GM12878 (cell line): ENCODE measurements at regions not wholly inside any gene's neighbourhood (a gene's known extent, or its start where the extent isn't known, plus 50 kb on each side); places are given as distances from the start of the nearest gene placed in this dataset.

Source experiments
- ATAC-seq: fragments of 200-7000 bp; cut with Tn5 transposase; 3 replicates; pipeline ENCODE4 v1.9.1; 2020; ENCODE audit warnings: mild to moderate bottlenecking, moderate library complexity
- BruUV-seq: library from RNA; stranded (reverse); fragments of 400-500 nt; replicated peaks from 2 replicates; lab custom pipeline; 2021; lab: Mats Ljungman, UMichigan
- CTCF ChIA-PET: fragments of 300-600 bp; sonication (Branson Sonifier 250); formaldehyde crosslinking; extraction: SDS; loops from one replicate; lab custom pipeline; 2021; ENCODE audit warnings: inconsistent platforms; lab: Yijun Ruan, JAX
- POLR2A ChIA-PET: fragments of 350-600 bp; formaldehyde crosslinking; extraction: SDS; loops from one replicate; lab custom pipeline; 2021; ENCODE audit warnings: inconsistent platforms; lab: Charles Lee
- RAD21 ChIA-PET: fragments of 300-600 bp; sonication (Branson Sonifier 250); formaldehyde crosslinking; loops from one replicate; lab custom pipeline; 2023; ENCODE audit warnings: antibody characterized with exemption; ENCODE audit not compliant: unreplicated experiment; lab: Charles Lee
- SMC1A ChIA-PET: fragments of 300-600 bp; sonication (Branson Sonifier 250); formaldehyde crosslinking; loops from one replicate; lab custom pipeline; 2023; ENCODE audit not compliant: unreplicated experiment, uncharacterized antibody; lab: Charles Lee
- DNase-seq: peaks from one replicate; pipeline ENCODE4 v3.0.0-alpha.2; 2011; ENCODE audit warnings: low read depth, low spot score
- FAIRE-seq: peaks from 3 replicates; lab custom pipeline; 2011; peaks lifted over from hg19 to GRCh38; lab: Jason Lieb, UNC
- H2AFZ ChIP-seq: 2 replicates; pipeline ENCODE4 v1.6.0; 2011; ENCODE audit warnings: low read depth, low read length, control low read depth; ENCODE audit not compliant: control insufficient read depth
- H3K27ac ChIP-seq: 2 replicates; pipeline ENCODE4 v1.5.1; 2011; ENCODE audit warnings: control low read depth; ENCODE audit not compliant: control insufficient read depth, insufficient read depth
- H3K27me3 ChIP-seq, 2 experiments: replicated peaks in 1 of 2; 2 replicates each; pipeline versions ENCODE4 v1.6.0 to v1.6.1; 2011; ENCODE audit warnings: low read length in 1 of 2; ENCODE audit not compliant: control insufficient read depth in 2 of 2, insufficient read depth in 2 of 2
- H3K36me3 ChIP-seq, 2 experiments: 2 replicates each; pipeline ENCODE4 v1.5.1; 2011; ENCODE audit warnings: low read length in 1 of 2; ENCODE audit not compliant: control insufficient read depth in 2 of 2, insufficient read depth in 2 of 2
- H3K4me1 ChIP-seq: 2 replicates; pipeline ENCODE4 v1.6.1; 2011; ENCODE audit warnings: mild to moderate bottlenecking, low read length, moderate library complexity, mixed read lengths; ENCODE audit not compliant: control insufficient read depth, insufficient read depth
- H3K4me2 ChIP-seq: 2 replicates; pipeline ENCODE4 v1.6.0; 2011; ENCODE audit warnings: control low read depth; ENCODE audit not compliant: control insufficient read depth, insufficient read depth
- H3K4me3 ChIP-seq: fragments of 200-600 bp; sonication (generic); 2 replicates; pipeline ENCODE4 v1.5.1; 2016
- H3K79me2 ChIP-seq: 2 replicates; pipeline ENCODE4 v1.6.0; 2011; ENCODE audit warnings: low read length; ENCODE audit not compliant: control insufficient read depth, insufficient read depth
- H3K9ac ChIP-seq: 2 replicates; pipeline ENCODE4 v1.8.0; 2011; ENCODE audit warnings: low read length, control low read depth, mixed read lengths; ENCODE audit not compliant: control insufficient read depth, insufficient read depth
- H3K9me3 ChIP-seq: replicated peaks from 3 replicates; pipeline ENCODE4 v1.5.1; 2011; ENCODE audit warnings: mild to moderate bottlenecking, low read length; ENCODE audit not compliant: control insufficient read depth, insufficient read depth
- H4K20me1 ChIP-seq: 2 replicates; pipeline ENCODE4 v1.6.0; 2011; ENCODE audit not compliant: control insufficient read depth, insufficient read depth
- BRCA1 ChIP-seq: IDR thresholded peaks from 2 replicates; pipeline ENCODE4 v1.6.1; 2011; ENCODE audit warnings: low read depth, low read length, improper control_type of control experiment
- CREB1 ChIP-seq: IDR thresholded peaks from 2 replicates; pipeline ENCODE4 v1.6.1; 2012; ENCODE audit warnings: low read depth, mild to moderate bottlenecking, inconsistent platforms
- FOXM1 ChIP-seq: IDR thresholded peaks from 2 replicates; pipeline ENCODE4 v1.6.1; 2012; ENCODE audit warnings: low read depth, mild to moderate bottlenecking, inconsistent platforms, low read length, moderate library complexity
- IKZF2 ChIP-seq, 2 experiments: fragments of 450-650 bp; IDR thresholded peaks; 2 replicates each; pipeline ENCODE4 v1.6.1; 2017; ENCODE audit warnings: mild to moderate bottlenecking in 2 of 2, moderate library complexity in 2 of 2
- IRF4 ChIP-seq: IDR thresholded peaks from 2 replicates; pipeline ENCODE4 v1.6.1; 2011; ENCODE audit warnings: low read depth, low read length
- KAT2A ChIP-seq: conservative IDR thresholded peaks from 2 replicates; pipeline ENCODE4 v1.6.1; 2011; ENCODE audit warnings: low read depth, low read length; ENCODE audit not compliant: control insufficient read depth
- MEF2A ChIP-seq: IDR thresholded peaks from 2 replicates; pipeline ENCODE4 v1.6.1; 2011; ENCODE audit warnings: low read depth, mild to moderate bottlenecking, low read length, moderate library complexity; ENCODE audit not compliant: insufficient read depth
- MXI1 ChIP-seq: fragments of 150-350 bp; IDR thresholded peaks from 2 replicates; pipeline ENCODE4 v1.6.1; 2011; ENCODE audit warnings: low read depth, mild to moderate bottlenecking, inconsistent platforms, low read length, improper control_type of control experiment
- NFIC ChIP-seq: IDR thresholded peaks from 2 replicates; pipeline ENCODE4 v1.6.1; 2012; ENCODE audit warnings: low read depth, mild to moderate bottlenecking, inconsistent platforms, low read length, moderate library complexity
- NFYA ChIP-seq: IDR thresholded peaks from 2 replicates; pipeline ENCODE4 v1.6.1; 2011; ENCODE audit warnings: low read depth, mild to moderate bottlenecking, low read length, improper control_type of control experiment, borderline replicate concordance
- NR2C2 ChIP-seq: IDR thresholded peaks from 2 replicates; pipeline ENCODE4 v1.6.1; 2011; ENCODE audit warnings: borderline replicate concordance, low read depth; ENCODE audit not compliant: control insufficient read depth, insufficient read length
- RUNX3 ChIP-seq: IDR thresholded peaks from 2 replicates; pipeline ENCODE4 v1.6.1; 2012; ENCODE audit warnings: low read length, inconsistent platforms
- WGBS: methylation state at CpG from one replicate; pipeline ENCODE4 v1.1.6; 2016; ENCODE audit warnings: low lambda C conversion rate; ENCODE audit not compliant: insufficient replicate concordance, insufficient coverage; ENCODE audit errors: missing lambda C conversion rate; 5-methylcytosine and 5-hydroxymethylcytosine counted together
- in situ Hi-C: fragments of 300-500 bp; cut with MboI; formaldehyde crosslinking; loops from 9 replicates; pipeline ENCODE4 v1.14.3; 2018; ENCODE audit warnings: mixed read lengths
- intact Hi-C: fragments of 100-400 bp; cut with micrococcal nuclease; formaldehyde crosslinking; loops from one replicate; pipeline ENCODE4 v1.14.2; 2022; ENCODE audit not compliant: unreplicated experiment
- TF ChIP-seq, protein P1 (sequence below): fragments of 450-650 bp; IDR thresholded peaks from 2 replicates; pipeline ENCODE4 v1.6.1; 2017; ENCODE audit warnings: borderline replicate concordance
- TF ChIP-seq, protein P2 (sequence below): fragments of 450-650 bp; IDR thresholded peaks from 2 replicates; pipeline ENCODE4 v1.6.1; 2016; ENCODE audit warnings: mild to moderate bottlenecking
- TF ChIP-seq, protein P3 (sequence below): fragments of 450-650 bp; IDR thresholded peaks from 2 replicates; pipeline ENCODE4 v1.6.1; 2016; ENCODE audit warnings: mild to moderate bottlenecking, moderate library complexity, borderline replicate concordance

GRCh38 chr17:5785338-5785737 is 201.0 kb upstream of the NLRP1 start:
- WGBS: 2% methylated on average over 4 of the region's 4 CpGs
- BruUV-seq: no TSS peak
- H3K9me3 ChIP-seq: no peaks in the 10 kb centered on the region; the same call in 2 of the 3 replicates
- ATAC-seq: peak; percentile 69
- ChIA-PET RAD21 (no interaction called here), CTCF (no interaction called here), SMC1A (no interaction called here), POLR2A (no interaction called here)
- H3K4me3 ChIP-seq: peak overlapping the region; percentile 35; the same call in 1 of the 2 replicates
- H3K27ac ChIP-seq: peak overlapping the region; percentile 53; the same call in 1 of the 2 replicates
- in situ Hi-C loops: no loop called here
- H3K36me3 ChIP-seq: no peaks in the 10 kb centered on the region
- peaks cover 19% of the 10 kb centered on the region for H3K4me1 ChIP-seq
- H4K20me1 ChIP-seq: no peaks in the 10 kb centered on the region
- intact Hi-C loops: no loop called here
- H3K79me2 ChIP-seq: no peaks in the 10 kb centered on the region
- no peak for FAIRE-seq
- H3K27me3 ChIP-seq: no peaks in the 10 kb centered on the region
- peak overlapping the region; percentile 19; the same call in 1 of the 2 replicates for H3K9ac ChIP-seq
- H3K4me2 ChIP-seq: peak overlapping the region; percentile 56
- peak; percentile 33 for DNase-seq
- H2AFZ ChIP-seq: no peak overlapping the region
- TF ChIP-seq KAT2A (no peak), MXI1 (no peak), CREB1 (no peak), BRCA1 (no peak), NFIC (peak; percentile 69), IRF4 (no peak), NR2C2 (no peak), NFYA (no peak), RUNX3 (no peak), IKZF2 (IDR thresholded peaks at IDR 0.05) (peak; percentile 42 to 44; a peak in 2 of 4 replicates), FOXM1 (0 out of 2 replicates have a peak, but pooled peaks have one; percentile 28), MEF2A (no peak)
- TF ChIP-seq, protein P1, sequence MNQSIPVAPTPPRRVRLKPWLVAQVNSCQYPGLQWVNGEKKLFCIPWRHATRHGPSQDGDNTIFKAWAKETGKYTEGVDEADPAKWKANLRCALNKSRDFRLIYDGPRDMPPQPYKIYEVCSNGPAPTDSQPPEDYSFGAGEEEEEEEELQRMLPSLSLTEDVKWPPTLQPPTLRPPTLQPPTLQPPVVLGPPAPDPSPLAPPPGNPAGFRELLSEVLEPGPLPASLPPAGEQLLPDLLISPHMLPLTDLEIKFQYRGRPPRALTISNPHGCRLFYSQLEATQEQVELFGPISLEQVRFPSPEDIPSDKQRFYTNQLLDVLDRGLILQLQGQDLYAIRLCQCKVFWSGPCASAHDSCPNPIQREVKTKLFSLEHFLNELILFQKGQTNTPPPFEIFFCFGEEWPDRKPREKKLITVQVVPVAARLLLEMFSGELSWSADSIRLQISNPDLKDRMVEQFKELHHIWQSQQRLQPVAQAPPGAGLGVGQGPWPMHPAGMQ: no peak
- TF ChIP-seq, protein P2, sequence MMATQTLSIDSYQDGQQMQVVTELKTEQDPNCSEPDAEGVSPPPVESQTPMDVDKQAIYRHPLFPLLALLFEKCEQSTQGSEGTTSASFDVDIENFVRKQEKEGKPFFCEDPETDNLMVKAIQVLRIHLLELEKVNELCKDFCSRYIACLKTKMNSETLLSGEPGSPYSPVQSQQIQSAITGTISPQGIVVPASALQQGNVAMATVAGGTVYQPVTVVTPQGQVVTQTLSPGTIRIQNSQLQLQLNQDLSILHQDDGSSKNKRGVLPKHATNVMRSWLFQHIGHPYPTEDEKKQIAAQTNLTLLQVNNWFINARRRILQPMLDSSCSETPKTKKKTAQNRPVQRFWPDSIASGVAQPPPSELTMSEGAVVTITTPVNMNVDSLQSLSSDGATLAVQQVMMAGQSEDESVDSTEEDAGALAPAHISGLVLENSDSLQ: no peak
- TF ChIP-seq, protein P3, sequence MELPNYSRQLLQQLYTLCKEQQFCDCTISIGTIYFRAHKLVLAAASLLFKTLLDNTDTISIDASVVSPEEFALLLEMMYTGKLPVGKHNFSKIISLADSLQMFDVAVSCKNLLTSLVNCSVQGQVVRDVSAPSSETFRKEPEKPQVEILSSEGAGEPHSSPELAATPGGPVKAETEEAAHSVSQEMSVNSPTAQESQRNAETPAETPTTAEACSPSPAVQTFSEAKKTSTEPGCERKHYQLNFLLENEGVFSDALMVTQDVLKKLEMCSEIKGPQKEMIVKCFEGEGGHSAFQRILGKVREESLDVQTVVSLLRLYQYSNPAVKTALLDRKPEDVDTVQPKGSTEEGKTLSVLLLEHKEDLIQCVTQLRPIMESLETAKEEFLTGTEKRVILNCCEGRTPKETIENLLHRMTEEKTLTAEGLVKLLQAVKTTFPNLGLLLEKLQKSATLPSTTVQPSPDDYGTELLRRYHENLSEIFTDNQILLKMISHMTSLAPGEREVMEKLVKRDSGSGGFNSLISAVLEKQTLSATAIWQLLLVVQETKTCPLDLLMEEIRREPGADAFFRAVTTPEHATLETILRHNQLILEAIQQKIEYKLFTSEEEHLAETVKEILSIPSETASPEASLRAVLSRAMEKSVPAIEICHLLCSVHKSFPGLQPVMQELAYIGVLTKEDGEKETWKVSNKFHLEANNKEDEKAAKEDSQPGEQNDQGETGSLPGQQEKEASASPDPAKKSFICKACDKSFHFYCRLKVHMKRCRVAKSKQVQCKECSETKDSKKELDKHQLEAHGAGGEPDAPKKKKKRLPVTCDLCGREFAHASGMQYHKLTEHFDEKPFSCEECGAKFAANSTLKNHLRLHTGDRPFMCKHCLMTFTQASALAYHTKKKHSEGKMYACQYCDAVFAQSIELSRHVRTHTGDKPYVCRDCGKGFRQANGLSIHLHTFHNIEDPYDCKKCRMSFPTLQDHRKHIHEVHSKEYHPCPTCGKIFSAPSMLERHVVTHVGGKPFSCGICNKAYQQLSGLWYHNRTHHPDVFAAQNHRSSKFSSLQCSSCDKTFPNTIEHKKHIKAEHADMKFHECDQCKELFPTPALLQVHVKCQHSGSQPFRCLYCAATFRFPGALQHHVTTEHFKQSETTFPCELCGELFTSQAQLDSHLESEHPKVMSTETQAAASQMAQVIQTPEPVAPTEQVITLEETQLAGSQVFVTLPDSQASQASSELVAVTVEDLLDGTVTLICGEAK: no peak
